ENCODE measurements at regions not wholly inside any gene's neighbourhood (a gene's known extent, or its start where the extent isn't known, plus 50 kb on each side); places are given as distances from the start of the nearest gene placed in this dataset.

- TF ChIP-seq, protein P1, sequence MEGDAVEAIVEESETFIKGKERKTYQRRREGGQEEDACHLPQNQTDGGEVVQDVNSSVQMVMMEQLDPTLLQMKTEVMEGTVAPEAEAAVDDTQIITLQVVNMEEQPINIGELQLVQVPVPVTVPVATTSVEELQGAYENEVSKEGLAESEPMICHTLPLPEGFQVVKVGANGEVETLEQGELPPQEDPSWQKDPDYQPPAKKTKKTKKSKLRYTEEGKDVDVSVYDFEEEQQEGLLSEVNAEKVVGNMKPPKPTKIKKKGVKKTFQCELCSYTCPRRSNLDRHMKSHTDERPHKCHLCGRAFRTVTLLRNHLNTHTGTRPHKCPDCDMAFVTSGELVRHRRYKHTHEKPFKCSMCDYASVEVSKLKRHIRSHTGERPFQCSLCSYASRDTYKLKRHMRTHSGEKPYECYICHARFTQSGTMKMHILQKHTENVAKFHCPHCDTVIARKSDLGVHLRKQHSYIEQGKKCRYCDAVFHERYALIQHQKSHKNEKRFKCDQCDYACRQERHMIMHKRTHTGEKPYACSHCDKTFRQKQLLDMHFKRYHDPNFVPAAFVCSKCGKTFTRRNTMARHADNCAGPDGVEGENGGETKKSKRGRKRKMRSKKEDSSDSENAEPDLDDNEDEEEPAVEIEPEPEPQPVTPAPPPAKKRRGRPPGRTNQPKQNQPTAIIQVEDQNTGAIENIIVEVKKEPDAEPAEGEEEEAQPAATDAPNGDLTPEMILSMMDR (IDR thresholded peaks at IDR 0.05; ENCODE audit: low read depth, low read length, missing control alignments), result no peak
- in situ Hi-C loops (cut with HindIII; ENCODE audit: low sequenced_read_pairs), result no loop called here
- no peak overlapping the region for H3K4me3 ChIP-seq (ENCODE audit: low read depth, low read length)
- no peak for DNase-seq (ENCODE audit: low read depth)
Observed at GRCh38 chr14:76304536-76305267, 71.2 kb upstream of the ESRRB start.

- TF ChIP-seq, protein P1 (IDR thresholded peaks at IDR 0.05; ENCODE audit: low read depth, low read length, missing control alignments), result no peak
- in situ Hi-C loops (cut with HindIII; ENCODE audit: low sequenced_read_pairs), result no loop called here
- no peak overlapping the region for H3K4me3 ChIP-seq (ENCODE audit: low read depth, low read length)
- no peak for DNase-seq (ENCODE audit: low read depth)
Observed at GRCh38 chr14:76305268-76305826, 70.6 kb upstream of the ESRRB start.

DNA sequence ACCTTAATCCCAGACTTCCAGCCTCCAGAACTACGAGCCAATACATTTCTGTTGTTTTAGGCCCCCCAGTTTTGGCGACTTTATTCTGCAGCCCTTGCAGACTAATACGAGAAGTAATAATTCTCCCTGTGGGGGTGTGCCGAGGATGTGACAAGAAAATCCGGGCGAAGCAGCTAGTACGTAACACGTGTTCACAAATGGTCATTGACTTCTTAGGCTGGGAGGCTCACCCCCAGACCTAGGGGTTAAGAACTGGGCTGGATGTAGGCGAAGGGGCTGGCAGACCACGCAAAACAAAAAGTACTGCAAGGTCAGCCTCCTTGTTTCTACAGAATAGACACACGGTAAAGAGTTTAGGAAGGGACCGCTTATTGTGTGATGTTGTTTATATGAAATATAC lies 69.8 kb upstream of the ESRRB start:
- in situ Hi-C loops (cut with HindIII; ENCODE audit: low sequenced_read_pairs), result no loop called here
- TF ChIP-seq, protein P1 (IDR thresholded peaks at IDR 0.05; ENCODE audit: low read depth, low read length, missing control alignments), result no peak
- no peak overlapping the region for H3K4me3 ChIP-seq (ENCODE audit: low read depth, low read length)
- DNase-seq (ENCODE audit: low read depth), result no peak

GRCh38 chr14:76307786-76308780 lies 67.9 kb upstream of the ESRRB start:
- in situ Hi-C loops (cut with HindIII; ENCODE audit: low sequenced_read_pairs), result no loop called here
- no peak for DNase-seq (ENCODE audit: low read depth)
- no peak overlapping the region for H3K4me3 ChIP-seq (ENCODE audit: low read depth, low read length)
- TF ChIP-seq, protein P1 (IDR thresholded peaks at IDR 0.05; ENCODE audit: low read depth, low read length, missing control alignments), result no peak

DNA sequence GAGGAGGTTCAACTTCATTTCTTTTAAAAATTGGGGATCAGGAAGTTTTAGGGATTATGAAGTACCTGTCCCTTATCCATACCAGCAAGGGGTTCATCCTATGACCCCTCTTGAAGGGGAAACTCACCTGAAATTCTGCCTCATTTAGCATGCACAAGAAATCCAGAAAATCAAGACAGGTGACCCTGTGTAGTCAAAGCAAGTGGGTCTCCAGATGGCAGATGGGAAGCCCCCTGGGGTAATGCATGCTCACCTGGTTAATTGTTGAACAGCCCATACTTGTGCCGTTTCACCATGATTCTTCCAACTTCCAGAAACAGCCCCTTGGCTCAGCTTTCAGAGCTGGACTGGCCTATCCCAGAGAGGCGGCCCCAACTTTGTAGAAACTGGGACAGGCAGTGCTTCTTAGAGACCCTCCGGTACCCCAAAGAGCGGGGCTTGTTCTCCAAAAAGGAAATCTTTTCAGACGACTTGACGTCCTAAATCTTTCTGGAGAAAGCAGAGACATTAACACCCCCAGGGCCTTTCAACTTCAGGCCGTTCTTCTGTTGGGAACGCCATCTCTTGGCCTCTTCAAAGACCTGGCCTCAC lies 66.3 kb upstream of the ESRRB start:
- in situ Hi-C loops (cut with HindIII; ENCODE audit: low sequenced_read_pairs), result no loop called here
- DNase-seq (ENCODE audit: low read depth), result no peak
- no peak overlapping the region for H3K4me3 ChIP-seq (ENCODE audit: low read depth, low read length)
- TF ChIP-seq, protein P1 (IDR thresholded peaks at IDR 0.05; ENCODE audit: low read depth, low read length, missing control alignments), result no peak
